Adipocyte (in vitro differentiated cells): ENCODE measurements at regions not wholly inside any gene's neighbourhood (a gene's known extent, or its start where the extent isn't known, plus 50 kb on each side); places are given as distances from the start of the nearest gene placed in this dataset.
"Not testable (repeated sequence)": the region's sequence is repeated elsewhere in the genome, so short reads cannot be mapped to it uniquely, and the experiment has no call there.

Source experiments
- DNase-seq: peaks from one replicate; pipeline ENCODE4 v3.0.0-alpha.2; 2015; ENCODE audit warnings: low read depth
- H3K27me3 ChIP-seq: replicated peaks from 2 replicates; pipeline ENCODE4 v1.7.0; 2013; ENCODE audit warnings: mild to moderate bottlenecking, low read length, moderate library complexity; ENCODE audit not compliant: control insufficient read depth, insufficient read depth
- H3K36me3 ChIP-seq: 2 replicates; pipeline ENCODE4 v1.7.0; 2013; ENCODE audit warnings: low read length, mild to moderate bottlenecking, moderate library complexity; ENCODE audit not compliant: control insufficient read depth, insufficient read depth, severe bottlenecking
- H3K4me1 ChIP-seq: 2 replicates; pipeline ENCODE4 v1.7.0; 2013; ENCODE audit warnings: mild to moderate bottlenecking, low read length, moderate library complexity; ENCODE audit not compliant: control insufficient read depth, insufficient read depth
- H3K4me3 ChIP-seq: 2 replicates; pipeline ENCODE4 v1.7.0; 2013; ENCODE audit warnings: mild to moderate bottlenecking, low read length, moderate library complexity
- H3K9ac ChIP-seq: 2 replicates; pipeline ENCODE4 v1.7.0; 2013; ENCODE audit warnings: mild to moderate bottlenecking, low read length, moderate library complexity
- H3K9me3 ChIP-seq: 2 replicates; pipeline ENCODE4 v1.7.0; 2013; ENCODE audit warnings: mild to moderate bottlenecking, low read length, moderate library complexity; ENCODE audit not compliant: control insufficient read depth

GRCh38 chr1:229860926-229861325 is 206.1 kb upstream of the GALNT2 start:
- Histone ChIP-seq H3K36me3 (no peaks in the 10 kb centered on the region), H3K9ac (no peak overlapping the region), H3K4me1 (peaks cover 10% of the 10 kb centered on the region), H3K27me3 (no peaks in the 10 kb centered on the region), H3K9me3 (no peaks in the 10 kb centered on the region), H3K4me3 (no peak overlapping the region)
- no peak for DNase-seq

GRCh38 chr1:229862017-229862774 is 204.8 kb upstream of the GALNT2 start:
- Histone ChIP-seq H3K9ac (no peak overlapping the region), H3K9me3 (no peaks in the 10 kb centered on the region), H3K4me3 (no peak overlapping the region), H3K36me3 (no peaks in the 10 kb centered on the region), H3K27me3 (no peaks in the 10 kb centered on the region), H3K4me1 (peaks cover 10% of the 10 kb centered on the region)
- no peak for DNase-seq

GRCh38 chr1:229863651-229864545 is 203.1 kb upstream of the GALNT2 start:
- Histone ChIP-seq H3K4me3 (no peak overlapping the region), H3K4me1 (peaks cover 10% of the 10 kb centered on the region), H3K27me3 (no peaks in the 10 kb centered on the region), H3K36me3 (no peaks in the 10 kb centered on the region), H3K9ac (no peak overlapping the region), H3K9me3 (no peaks in the 10 kb centered on the region)
- DNase-seq = no peak

- peaks cover 1% of the 10 kb centered on the region for H3K27me3 ChIP-seq
- peaks cover 13% of the 10 kb centered on the region for H3K4me1 ChIP-seq
- H3K4me3 ChIP-seq = no peak overlapping the region
- H3K9ac ChIP-seq = no peak overlapping the region
- no peaks in the 10 kb centered on the region for H3K9me3 ChIP-seq
- no peak for DNase-seq
- H3K36me3 ChIP-seq = no peaks in the 10 kb centered on the region
Observed at GRCh38 chr1:229864686-229865230, 202.3 kb upstream of the GALNT2 start.

GRCh38 chr1:229865321-229865720 is 201.7 kb upstream of the GALNT2 start:
- H3K36me3 ChIP-seq, H3K4me3 ChIP-seq, H3K9ac ChIP-seq, DNase-seq, H3K27me3 ChIP-seq, H3K9me3 ChIP-seq: not testable (repeated sequence)
- H3K4me1 ChIP-seq = peaks cover 13% of the 10 kb centered on the region

- H3K27me3 ChIP-seq = peaks cover 15% of the 10 kb centered on the region
- no peaks in the 10 kb centered on the region for H3K36me3 ChIP-seq
- no peak overlapping the region for H3K4me3 ChIP-seq
- DNase-seq = no peak
- H3K9ac ChIP-seq = no peak overlapping the region
- H3K4me1 ChIP-seq = peaks cover 13% of the 10 kb centered on the region
- H3K9me3 ChIP-seq = no peaks in the 10 kb centered on the region
Observed at GRCh38 chr1:229867726-229868125, 199.3 kb upstream of the GALNT2 start.

- DNase-seq = no peak
- Histone ChIP-seq H3K9me3 (no peaks in the 10 kb centered on the region), H3K4me3 (no peak overlapping the region), H3K27me3 (peaks cover 15% of the 10 kb centered on the region), H3K9ac (no peak overlapping the region), H3K36me3 (no peaks in the 10 kb centered on the region), H3K4me1 (peaks cover 8% of the 10 kb centered on the region)
Observed at GRCh38 chr1:229869240-229869639, 197.8 kb upstream of the GALNT2 start.

- Histone ChIP-seq H3K9ac (no peak overlapping the region), H3K36me3 (no peaks in the 10 kb centered on the region), H3K4me3 (no peak overlapping the region), H3K27me3 (peaks cover 15% of the 10 kb centered on the region), H3K9me3 (no peaks in the 10 kb centered on the region), H3K4me1 (peaks cover 3% of the 10 kb centered on the region)
- DNase-seq = no peak
Observed at GRCh38 chr1:229869687-229870086, 197.4 kb upstream of the GALNT2 start.

GRCh38 chr1:229870381-229870780 is 196.7 kb upstream of the GALNT2 start:
- peaks cover 21% of the 10 kb centered on the region for H3K27me3 ChIP-seq
- no peaks in the 10 kb centered on the region for H3K9me3 ChIP-seq
- peaks cover 3% of the 10 kb centered on the region for H3K4me1 ChIP-seq
- H3K4me3 ChIP-seq = no peak overlapping the region
- H3K9ac ChIP-seq = no peak overlapping the region
- no peak for DNase-seq
- H3K36me3 ChIP-seq = no peaks in the 10 kb centered on the region

- Histone ChIP-seq H3K9me3 (no peaks in the 10 kb centered on the region), H3K4me1 (peaks cover 3% of the 10 kb centered on the region), H3K36me3 (no peaks in the 10 kb centered on the region), H3K4me3 (no peak overlapping the region), H3K27me3 (peaks cover 21% of the 10 kb centered on the region), H3K9ac (no peak overlapping the region)
- DNase-seq = no peak
Observed at GRCh38 chr1:229871078-229871676, 195.9 kb upstream of the GALNT2 start.

- Histone ChIP-seq H3K36me3 (no peaks in the 10 kb centered on the region), H3K9ac (no peak overlapping the region), H3K27me3 (peaks cover 39% of the 10 kb centered on the region), H3K4me1 (peaks cover 3% of the 10 kb centered on the region), H3K4me3 (no peak overlapping the region), H3K9me3 (no peaks in the 10 kb centered on the region)
- no peak for DNase-seq
Observed at GRCh38 chr1:229874136-229874535, 192.9 kb upstream of the GALNT2 start.
